OCI-LY3 (cell line): ENCODE measurements at regions not wholly inside any gene's neighbourhood (a gene's known extent, or its start where the extent isn't known, plus 50 kb on each side); places are given as distances from the start of the nearest gene placed in this dataset.

Experiments used
- EZH2phosphoT487 ChIP-seq: fragments of 200-600 bp; shearing (Covaris generic); IDR thresholded peaks from 2 replicates; pipeline ENCODE4 v1.6.1; 2018; ENCODE audit warnings: antibody characterized with exemption, mixed run types, low read depth
- TF ChIP-seq, protein P1 (sequence below): fragments of 200-600, 300-600 bp; sonication (generic); IDR thresholded peaks from 2 replicates; pipeline ENCODE4 v1.5.1; 2014; ENCODE audit warnings: antibody characterized with exemption, low read length, low read depth

GRCh38 chr18:45324101-45324494 lies 291.2 kb upstream of the SLC14A2 start:
- TF ChIP-seq, protein P1, sequence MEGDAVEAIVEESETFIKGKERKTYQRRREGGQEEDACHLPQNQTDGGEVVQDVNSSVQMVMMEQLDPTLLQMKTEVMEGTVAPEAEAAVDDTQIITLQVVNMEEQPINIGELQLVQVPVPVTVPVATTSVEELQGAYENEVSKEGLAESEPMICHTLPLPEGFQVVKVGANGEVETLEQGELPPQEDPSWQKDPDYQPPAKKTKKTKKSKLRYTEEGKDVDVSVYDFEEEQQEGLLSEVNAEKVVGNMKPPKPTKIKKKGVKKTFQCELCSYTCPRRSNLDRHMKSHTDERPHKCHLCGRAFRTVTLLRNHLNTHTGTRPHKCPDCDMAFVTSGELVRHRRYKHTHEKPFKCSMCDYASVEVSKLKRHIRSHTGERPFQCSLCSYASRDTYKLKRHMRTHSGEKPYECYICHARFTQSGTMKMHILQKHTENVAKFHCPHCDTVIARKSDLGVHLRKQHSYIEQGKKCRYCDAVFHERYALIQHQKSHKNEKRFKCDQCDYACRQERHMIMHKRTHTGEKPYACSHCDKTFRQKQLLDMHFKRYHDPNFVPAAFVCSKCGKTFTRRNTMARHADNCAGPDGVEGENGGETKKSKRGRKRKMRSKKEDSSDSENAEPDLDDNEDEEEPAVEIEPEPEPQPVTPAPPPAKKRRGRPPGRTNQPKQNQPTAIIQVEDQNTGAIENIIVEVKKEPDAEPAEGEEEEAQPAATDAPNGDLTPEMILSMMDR, result no peak
- no peak for TF ChIP-seq EZH2phosphoT487
